ENCODE measurements at regions not wholly inside any gene's neighbourhood (a gene's known extent, or its start where the extent isn't known, plus 50 kb on each side); places are given as distances from the start of the nearest gene placed in this dataset.
"Not testable (repeated sequence)": the region's sequence is repeated elsewhere in the genome, so short reads cannot be mapped to it uniquely, and the experiment has no call there.

DNA sequence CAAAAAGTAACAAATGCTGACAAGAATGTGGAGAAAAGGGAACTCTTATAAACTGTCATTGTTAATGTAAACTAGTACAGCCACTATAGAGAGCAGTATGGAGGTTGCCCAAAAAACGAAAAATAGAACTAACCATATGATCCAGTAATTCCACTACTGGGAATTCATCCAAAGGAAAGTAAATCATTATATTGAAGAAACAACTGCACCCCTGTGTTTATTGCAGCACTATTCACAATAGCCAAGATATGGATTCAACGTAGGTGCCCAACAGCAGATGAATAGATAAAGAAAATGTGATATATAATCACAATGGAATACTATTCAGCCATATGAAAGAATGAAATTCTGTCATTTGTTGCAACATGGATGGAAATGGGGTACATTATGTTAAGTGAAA lies 188.0 kb upstream of the E2F7 start:
- DNase-seq: no peak

DNA sequence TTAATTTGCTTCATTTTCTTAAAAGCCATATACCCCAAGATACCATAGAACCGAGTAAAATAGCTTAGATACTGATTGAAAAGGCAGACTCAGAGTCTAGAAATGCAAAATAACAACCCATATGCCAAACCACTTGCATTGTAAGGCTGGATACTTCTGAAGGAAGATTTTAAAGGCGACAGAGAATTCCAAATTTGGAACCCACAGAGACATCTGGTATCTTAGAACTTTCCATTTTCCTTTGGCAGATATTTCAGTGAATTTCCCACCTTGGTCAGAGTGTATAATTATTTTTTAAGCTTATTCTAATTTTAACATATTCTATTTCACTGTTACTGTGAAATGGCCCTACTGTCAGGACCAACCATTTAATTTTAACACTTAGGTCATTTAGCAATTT lies 186.4 kb upstream of the E2F7 start:
- DNase-seq: no peak

DNA sequence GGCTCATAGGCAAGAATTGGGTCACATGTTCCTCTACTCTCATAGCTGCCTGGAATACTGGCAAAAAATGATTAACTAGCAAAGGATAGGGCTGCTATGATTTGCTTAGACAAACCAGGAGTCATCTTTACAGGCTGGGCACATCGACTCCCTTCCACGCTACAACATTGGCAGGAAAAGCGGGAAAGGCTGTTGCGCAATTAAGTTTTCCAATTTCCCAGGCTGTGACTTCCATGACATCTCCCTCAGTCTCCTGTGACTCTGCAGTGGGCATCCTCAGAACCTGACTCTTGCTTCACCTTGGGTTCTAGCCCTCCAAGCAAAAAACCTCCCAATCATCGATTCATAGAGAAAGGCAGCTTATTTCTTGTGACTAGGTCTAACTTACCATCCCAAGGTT lies 184.5 kb upstream of the E2F7 start:
- no peak for DNase-seq

DNA sequence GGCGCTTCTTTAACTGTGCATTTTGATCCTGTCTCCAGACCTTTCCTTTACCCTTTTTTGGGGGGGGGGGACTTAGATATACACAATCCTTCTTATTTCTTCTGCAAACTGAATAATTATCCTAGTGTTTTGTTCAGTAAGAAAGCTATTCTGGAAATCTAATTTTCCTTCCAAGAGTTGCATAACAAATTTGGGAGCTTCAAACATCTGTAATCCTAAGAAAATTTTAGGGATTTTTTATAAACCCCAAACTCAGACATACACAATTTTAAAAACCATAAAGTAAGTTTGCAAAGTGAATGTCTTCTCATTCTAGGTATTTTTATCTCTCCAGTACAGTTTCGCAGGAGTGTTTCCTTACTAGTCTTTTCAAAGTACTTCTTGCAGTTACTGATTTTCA lies 182.7 kb upstream of the E2F7 start:
- DNase-seq: no peak

DNA sequence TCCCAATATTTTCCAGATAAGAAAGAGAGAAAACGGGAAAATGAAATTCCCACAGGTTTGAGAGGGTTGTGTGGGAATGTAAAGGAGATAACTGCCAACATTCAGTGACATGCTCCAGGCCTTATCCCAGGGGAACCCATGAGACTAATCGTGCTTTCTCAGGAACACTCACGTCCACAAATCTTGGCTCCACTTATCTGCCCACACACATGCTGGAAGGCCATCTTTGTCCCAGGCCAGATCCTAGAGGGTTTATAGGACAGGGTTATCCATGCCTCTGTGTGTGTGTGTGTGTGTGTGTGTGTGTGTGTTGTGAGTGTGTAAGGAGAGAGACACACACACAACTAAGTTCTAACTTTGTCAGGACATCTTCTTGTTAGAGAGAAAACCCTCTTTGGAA lies 182.2 kb upstream of the E2F7 start:
- no peak for DNase-seq

DNA sequence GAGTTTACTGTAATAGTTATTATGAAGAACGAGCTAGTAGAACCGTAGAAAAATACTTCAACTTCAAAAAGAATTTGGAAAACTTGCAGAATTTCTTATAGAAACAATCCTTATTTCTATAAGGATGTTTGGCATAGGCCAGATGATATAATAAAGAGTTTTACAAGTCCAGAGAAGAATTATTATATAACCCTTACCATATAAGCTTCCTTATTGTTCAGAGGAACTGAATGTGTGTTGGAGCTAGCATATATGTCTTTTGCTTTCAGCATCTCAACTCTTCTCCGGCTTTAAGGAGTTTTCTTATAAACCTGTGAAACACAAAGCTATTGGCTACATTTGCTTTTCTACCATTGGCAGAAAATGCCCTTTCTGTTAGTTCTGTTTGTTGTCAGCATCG lies 178.0 kb upstream of the E2F7 start:
- DNase-seq: no peak

DNA sequence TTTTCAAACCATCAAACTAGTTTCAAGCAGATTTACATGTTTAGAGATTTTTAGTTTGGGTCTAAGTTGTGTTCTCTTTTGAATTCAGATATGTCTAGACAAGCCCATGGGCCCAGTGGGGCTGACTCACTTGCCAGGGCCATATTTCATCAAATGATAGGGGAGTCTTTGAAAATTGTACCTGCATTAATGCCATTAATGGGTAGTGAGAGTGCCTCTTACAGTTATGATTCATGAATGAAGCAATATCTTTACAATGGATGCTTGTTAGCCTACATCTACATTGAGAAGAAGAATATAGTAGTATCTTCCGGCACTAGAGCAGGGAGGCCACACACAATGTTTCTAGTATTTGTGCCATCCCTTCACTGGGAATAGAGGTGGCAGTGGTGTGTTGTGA lies 174.2 kb upstream of the E2F7 start:
- no peak for DNase-seq

DNA sequence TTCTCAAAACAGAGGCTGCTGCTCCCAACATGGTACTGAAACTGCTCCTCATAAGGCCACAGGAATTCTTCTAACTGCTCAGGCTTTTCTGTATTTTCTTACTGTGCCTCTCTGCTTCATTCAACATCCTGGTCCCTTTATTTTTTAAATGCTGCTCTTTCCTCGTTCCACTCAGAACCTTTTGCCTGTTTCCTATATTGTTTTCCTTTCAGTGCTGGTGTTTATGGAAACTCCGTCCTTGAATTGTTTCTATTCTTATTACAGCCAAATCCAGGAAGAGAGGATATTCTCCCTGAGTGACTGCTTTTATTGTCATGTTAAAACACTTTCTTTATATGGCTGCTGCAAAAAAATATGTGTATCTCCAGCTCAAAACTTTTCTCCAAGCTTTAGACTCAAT lies 173.0 kb upstream of the E2F7 start:
- no peak for DNase-seq

DNA sequence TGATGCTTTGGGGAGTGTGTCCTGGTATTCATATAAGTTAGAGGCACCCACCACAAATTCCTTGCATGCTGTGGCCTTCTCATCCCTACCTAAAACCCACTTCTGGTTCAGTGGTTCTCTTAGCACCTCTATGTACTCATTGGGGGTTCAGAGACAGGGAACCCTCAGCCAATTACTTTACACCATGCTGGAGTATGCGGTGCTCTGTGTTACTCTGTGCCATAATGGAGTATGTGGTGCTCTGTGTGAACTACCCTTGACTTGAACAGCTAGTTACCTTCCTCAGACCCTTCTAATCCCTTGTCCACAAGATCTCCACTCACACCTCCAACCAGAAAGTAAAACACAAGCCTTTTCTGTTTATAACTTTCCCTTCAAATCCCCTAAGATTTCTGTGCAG lies 172.5 kb upstream of the E2F7 start:
- DNase-seq: no peak

DNA sequence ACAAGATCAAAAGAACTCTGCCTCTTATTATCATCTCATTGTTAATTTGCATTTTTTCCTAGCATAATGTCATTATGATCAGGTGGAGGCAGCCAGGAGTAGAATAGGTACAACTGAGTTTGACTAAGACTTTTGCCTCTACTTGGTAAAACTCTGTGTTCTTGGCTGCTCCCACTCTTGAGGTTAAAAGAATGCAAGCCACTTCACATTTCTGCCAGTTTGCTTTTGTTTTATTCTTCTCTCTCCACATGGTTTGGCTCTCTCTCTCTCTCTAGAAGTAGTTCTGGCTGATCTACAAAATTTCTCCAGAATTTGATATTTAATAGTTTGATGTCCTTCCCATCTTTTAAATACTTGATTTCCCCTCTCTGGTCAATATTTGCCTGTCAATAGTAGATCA lies 170.7 kb upstream of the E2F7 start:
- no peak for DNase-seq

DNA sequence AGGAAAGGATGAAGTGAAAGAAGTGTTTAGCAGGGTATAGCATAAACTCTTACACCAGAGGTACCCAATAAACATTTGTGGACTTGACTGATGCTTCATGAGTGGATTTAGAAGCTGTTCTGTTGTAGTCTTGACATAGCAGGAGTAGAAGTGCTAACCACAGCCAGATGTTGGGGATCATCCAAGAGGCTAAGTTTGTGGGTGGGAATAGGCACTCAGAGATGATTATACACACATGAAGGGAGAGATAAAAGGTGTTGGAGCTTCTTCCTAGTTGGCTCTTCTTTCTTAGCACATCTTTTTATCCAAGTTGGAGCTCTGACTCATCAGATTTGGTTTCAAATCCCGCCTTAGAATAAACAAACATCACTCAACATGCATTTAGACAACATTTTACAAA lies 166.7 kb upstream of the E2F7 start:
- DNase-seq: no peak

DNA sequence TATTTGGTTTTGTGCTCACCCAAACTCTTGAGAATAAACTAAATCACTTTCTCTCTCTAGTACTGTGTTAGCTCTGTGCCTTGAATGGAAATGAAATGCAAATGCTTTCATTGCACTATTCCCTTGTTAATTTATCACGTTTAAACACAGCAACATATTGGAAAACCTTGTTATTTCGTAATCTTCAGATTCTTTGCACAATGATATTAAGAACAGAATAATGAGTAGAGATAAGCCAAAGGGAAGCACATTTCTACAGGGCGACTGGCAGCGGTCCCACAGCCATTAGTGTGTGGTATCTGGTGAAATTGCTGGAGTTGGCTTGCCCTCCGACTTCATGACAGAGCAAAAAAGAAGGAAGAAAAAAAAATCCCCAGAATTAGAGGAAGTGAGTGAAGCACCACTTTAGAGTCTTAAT lies 166.1 kb upstream of the E2F7 start:
- no peak for DNase-seq

DNA sequence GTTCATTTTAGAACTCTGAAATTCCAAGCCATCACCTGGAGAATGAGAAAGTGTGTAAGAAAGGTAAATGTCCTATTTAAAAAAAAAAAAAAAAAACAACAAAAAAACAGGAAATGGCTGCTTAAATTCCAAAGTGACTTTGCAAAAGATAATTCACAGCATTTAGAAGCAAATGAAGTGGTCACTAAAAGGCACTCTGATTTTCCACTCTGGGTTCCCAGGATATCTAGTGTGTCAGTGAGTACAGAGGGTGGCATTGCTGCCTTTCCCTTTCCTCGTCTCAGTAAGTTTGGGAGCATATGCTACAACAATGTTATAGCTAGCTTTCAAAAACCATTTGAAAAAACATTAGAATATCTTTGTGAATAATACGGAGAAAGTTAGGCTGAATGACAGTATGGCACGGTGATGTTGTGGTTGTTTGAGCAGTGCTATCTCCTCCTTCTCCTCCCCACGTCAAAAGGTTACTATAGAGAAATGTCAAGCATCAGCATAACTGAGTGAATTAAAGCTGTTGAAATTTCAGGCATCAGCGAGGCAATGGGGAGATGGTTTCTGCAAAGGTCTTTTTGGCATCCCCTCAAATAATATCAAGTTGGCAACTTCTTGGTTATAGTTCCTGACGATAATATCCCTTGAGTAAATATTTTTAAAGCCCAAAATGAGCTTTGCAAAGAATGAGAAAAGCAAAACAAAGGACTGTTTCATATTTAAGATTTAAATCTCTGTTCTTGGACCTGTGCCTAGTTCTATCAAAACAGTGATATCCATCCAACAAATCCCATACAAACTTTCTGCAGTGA lies 164.5 kb upstream of the E2F7 start:
- no peak for DNase-seq

DNA sequence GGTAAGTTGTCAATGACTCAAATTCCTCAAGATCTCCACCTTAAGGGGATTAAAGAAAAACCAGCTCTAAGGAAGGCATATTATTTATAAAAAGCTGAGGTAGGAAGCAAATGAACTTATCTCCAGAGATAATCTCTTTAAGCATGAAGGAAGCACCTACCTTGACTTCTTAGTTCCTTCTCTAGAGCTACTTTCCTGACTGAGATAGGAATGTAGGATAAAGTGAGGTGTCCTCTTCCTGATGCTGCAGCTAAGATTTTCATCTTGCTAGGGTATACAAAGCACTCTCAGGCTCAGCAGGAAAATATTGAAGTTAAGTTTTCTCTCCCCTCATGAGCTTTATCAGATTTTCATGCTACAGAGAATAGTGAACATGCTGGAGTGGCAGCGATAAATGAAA lies 163.0 kb upstream of the E2F7 start:
- no peak for DNase-seq

DNA sequence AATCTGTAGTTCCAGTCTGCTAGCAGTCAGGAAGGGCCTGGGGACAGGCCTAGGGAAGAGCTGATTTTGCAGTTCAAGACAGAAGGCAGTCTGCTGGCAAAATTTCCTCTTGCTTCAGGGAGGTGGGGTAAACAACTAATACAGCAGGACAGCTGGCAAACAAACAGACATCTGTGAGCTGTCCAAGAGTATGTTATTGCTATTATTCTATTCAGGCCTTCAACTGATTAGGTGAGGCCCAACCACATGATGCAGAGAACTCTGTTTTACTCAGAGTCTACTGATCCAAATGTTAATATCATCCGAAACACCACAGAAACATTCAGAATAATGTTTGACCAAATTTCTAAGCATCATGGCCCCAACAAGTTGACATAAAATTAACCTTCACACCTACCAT lies 161.0 kb upstream of the E2F7 start:
- no peak for DNase-seq

DNA sequence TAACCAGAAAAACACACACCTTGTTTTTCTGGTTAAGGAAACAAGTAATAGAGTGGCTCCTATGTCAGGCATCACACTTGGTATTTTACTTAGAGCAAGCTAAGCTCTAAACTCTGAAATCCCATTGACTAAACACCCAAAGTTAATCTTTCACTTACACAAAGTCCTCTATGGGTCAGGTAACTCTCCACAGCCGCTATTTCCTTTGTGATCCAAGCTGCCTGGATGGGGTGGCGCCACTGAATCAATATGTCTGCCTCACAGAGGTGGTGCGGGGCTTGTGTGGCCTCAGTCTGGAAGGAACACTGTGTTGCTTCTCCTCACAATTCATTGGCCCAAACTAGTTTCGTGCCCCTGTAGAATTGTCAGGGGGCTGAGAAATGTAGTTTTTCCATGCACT lies 160.0 kb upstream of the E2F7 start:
- no peak for DNase-seq

DNA sequence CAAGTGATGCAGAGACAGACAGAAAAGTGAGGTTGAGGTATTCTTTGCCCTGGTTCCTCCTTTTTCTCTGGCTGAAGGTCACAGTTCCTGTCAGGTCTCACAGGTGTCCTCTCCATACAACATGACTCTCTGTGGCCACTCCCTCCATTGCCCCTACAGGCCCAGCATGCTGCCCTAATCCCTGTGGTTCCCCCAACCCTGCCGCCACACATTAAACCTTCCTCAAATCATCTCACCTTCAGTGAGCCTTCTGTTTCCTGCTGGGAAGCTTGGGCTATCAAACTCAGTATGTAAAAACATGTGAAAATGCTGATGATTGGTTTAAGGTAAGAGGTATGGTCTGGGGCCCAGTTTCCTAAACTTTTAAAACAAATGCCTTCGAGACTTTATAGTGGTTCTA lies 159.0 kb upstream of the E2F7 start:
- no peak for DNase-seq

DNA sequence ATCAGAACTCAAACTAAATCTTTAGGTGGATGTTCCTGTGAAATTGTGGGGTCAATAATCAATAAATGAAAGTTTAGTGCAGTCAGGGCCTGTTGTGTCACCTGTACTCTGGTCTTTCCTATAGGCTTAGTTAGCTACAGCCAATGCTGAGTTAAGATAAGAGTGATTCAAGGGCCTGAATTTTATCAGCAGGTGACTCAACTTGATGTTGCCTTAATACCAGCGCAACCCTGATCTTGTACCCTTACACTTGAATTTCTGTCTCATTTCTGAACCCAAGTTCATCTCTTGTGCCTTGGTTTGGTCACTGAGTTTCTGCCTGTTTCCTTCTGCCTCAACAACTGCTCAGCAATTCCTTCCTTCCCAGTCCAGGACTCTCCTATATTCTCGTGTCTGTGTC lies 157.0 kb upstream of the E2F7 start:
- DNase-seq: no peak

DNA sequence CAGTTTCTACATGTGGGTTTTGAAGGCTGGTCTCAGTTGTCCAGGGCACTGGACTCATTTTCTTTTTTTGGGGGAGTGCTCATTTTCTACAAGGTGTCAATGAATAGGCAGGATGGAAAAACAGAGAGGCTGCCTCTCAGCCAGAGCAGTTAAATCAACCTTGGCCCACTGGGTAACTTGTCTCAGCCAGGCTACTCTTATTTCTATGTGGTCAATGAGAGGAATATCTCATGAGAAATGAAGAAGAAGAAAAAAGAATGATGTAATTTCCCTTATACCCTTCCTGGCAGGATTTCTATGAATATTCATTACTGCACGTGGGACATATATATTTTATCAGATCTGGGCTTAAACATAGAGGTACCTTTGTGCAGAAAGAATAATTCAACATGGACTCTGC lies 155.2 kb upstream of the E2F7 start:
- DNase-seq: no peak

DNA sequence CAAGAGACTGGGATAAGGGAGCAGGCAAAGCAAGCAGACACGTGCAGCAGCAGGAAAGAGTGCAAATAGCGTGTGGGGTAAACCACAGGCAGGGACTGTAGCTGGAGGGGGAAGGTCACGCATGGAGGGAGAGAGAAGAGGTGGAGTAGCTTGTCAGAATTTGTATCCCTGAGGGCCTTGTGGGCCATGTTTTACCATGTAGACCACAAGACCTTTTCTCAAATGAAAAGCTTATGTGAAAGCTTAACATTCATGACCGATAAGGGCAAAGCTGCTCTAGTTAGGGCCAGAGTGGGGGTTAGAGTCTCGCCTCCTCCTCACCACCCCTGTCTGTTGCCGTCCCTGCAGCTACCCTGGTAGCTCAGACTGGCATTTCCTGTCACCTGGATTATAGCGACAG lies 152.9 kb upstream of the E2F7 start:
- DNase-seq: no peak

DNA sequence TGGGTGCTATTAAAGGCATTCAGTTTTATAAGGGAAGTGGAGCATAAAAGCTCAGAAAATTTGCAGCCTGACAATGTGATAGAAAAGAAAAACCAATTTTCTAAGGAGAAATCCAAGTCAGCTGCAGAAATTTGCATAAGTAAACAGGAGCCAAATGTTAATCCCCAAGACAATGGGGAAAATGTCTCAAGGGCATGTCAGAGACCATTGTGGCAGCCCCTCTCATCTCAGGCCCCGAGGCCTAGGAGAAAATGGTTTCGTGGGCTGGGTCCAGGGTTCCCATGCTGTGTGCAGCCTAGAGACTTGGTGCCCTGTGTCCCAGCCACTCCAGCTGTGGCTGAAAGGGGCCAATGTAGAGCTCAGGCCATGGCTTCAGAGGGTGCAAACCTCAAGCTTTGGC lies 150.8 kb upstream of the E2F7 start:
- DNase-seq: not testable (repeated sequence)

DNA sequence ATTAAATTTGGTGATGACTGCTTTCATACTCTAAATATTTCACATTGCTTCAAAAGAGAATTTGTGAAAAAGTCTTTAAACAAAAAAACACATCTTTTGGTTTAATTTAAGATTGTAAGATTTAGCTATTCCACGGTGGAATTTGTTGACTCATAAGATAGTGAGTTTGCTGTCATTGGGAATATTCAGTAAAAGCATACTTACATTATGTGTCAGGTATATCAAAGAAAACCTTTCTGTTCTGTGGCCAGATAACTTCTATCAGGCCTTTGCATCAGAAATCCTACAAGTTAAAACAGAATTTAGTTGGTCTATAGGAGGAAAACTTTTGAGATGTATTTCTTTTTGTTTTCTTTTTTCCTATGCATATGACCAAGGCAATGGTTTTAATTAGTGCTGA lies 148.8 kb upstream of the E2F7 start:
- DNase-seq: no peak

DNA sequence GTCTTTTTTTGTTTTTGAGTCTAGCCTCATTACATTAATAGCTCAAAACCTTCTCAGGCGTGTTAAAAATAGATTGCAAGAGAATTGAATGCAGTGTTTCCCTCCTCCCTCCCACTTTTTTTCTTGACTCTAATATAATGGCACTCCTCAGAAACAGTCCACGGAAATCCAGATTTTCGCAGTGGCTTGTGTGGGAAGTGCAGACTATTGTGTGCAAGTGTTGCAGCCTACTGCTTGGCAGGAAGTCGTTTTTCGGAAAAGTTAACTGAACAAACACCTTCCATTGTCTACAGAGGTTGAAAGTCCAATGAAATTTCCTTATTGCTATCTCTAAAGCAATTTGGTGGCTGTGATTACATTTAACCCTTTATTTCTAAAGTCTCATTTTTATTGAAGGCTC lies 147.9 kb upstream of the E2F7 start:
- no peak for DNase-seq

DNA sequence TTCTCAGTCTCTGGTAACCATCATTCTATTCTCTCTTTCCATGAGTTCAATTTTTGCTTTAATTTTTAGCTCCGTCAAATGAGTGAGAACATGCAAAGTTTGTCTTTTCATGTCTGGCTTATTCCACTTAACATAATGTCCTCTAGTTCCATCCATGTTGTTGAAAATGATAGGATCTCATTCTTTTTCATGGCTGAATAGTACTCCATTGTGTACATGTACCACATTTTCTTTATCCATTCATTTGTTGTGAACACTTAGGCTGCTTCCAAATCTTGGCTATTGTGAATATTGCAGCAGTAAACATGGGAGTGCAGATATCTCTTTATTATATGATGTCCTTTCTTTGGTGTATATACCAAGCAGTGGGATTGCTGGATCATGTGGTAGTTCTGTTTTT lies 145.4 kb upstream of the E2F7 start:
- DNase-seq: no peak

DNA sequence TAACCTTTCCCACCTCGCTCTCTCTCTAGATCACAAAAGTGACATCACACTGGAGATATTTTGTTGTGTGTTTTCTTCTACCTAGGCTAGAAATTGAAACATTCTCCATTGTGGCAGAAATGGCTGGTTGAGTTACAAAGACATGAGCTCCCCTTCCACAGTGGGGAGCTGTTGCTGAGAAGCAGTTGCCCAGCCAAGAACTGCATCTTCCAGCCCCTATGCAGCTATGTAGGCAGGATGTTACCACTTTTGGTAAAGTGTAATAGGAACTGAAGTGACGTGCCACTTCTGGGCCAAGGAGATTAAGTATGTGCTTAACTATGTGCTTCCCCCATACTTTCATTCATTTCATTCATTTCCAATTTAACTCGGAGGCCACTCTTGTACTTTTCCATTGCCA lies 138.7 kb upstream of the E2F7 start:
- no peak for DNase-seq
